ENCODE measurements at regions not wholly inside any gene's neighbourhood (a gene's known extent, or its start where the extent isn't known, plus 50 kb on each side); places are given as distances from the start of the nearest gene placed in this dataset.

DNA sequence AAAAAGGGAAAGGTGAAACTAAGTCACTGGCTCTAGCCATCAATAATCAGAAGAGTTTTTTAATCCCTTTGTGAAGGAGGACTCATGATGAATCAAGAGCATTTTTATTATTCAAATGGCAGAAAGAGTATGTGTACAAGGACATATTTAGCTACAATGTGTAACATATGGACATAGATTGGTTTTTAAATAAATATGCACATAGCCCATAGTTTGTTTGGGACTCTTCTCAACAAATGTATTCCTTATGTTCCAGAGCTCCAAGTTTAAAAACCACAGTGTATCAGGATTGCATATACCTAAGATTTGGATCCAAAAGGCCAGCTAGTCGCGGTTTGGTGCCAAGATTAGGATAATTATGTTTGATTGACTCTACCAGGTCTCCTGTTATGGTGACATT is 104.2 kb downstream of the C12orf50 start:
- TF ChIP-seq, protein P1, sequence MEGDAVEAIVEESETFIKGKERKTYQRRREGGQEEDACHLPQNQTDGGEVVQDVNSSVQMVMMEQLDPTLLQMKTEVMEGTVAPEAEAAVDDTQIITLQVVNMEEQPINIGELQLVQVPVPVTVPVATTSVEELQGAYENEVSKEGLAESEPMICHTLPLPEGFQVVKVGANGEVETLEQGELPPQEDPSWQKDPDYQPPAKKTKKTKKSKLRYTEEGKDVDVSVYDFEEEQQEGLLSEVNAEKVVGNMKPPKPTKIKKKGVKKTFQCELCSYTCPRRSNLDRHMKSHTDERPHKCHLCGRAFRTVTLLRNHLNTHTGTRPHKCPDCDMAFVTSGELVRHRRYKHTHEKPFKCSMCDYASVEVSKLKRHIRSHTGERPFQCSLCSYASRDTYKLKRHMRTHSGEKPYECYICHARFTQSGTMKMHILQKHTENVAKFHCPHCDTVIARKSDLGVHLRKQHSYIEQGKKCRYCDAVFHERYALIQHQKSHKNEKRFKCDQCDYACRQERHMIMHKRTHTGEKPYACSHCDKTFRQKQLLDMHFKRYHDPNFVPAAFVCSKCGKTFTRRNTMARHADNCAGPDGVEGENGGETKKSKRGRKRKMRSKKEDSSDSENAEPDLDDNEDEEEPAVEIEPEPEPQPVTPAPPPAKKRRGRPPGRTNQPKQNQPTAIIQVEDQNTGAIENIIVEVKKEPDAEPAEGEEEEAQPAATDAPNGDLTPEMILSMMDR (IDR thresholded peaks at IDR 0.05 in 8 of 11, conservative IDR thresholded peaks at IDR 0.05 in 3 of 11) = no peak
- TF ChIP-seq POLR2A (IDR thresholded peaks at IDR 0.05) = no peak
